Suppressor macrophage (primary cell): ENCODE measurements at regions not wholly inside any gene's neighbourhood (a gene's known extent, or its start where the extent isn't known, plus 50 kb on each side); places are given as distances from the start of the nearest gene placed in this dataset.

Experiments
- DNase-seq, 4 experiments: peaks; one replicate each; pipeline ENCODE4 v3.0.0-alpha.2; 2020 to 2022

- DNase-seq, result peak; percentile 3 to 60 (median 36)
Observed at GRCh38 chr9:117860849-117861248, 156.6 kb downstream of the TLR4 start.

DNA sequence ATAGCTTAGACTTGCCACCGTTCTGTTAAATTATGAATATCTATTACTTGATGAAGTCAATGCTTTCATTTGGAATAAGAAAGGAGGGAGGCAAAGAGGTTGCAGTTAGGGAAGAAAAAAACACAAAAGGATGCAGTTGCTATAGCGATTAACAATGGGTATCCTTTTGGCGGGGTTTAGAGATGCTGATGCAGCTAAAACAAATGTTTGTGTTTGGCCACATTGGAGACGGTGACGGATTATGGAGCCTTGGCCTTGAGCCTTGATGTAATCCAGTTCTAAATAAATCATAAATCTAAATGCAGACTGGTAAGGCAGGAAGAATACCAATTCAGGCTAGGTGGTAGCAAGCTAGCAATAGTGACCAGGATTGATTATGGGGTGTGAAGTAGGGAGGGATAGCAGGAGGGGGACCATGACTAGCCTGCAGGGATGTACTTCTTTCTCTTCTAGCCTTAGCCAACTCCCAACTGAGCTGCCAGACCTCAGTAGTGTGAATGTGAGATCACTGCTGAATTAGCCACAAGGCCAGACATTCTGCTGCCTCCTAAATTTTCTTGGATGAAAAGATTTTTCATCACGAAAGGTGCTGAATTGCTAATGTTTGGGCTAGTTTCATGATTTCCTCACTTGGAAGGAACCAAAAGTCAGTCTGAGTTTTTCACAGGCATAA, 160.3 kb downstream of the TLR4 start:
- no peak for DNase-seq

DNA sequence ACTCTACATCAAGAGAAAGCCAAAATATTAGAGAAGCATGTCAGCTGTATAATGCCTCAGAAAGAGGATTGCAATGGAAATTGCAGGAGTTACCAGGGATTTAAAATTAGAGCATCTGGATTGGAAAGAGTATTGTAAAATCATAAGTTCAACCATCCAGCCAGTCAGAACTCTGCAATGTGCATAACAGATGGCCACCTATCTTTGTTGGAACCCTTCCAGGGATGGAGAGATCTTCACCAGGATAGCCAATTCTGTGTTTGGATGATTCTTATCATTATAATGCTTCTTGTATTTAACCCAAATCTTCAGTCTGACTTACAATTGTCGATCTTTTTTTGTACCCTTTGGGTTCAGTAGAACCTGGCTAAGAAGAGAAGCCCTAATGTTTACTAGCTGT, 164.4 kb downstream of the TLR4 start:
- DNase-seq, result no peak

- DNase-seq, result peak in 3 of 4 experiments; percentile 2 to 40 (median 17)
Observed at GRCh38 chr9:117869287-117869686, 165.1 kb downstream of the TLR4 start.

- peak in 3 of 4 experiments; percentile 7 to 41 (median 16) for DNase-seq
Observed at GRCh38 chr9:117869712-117870111, 165.5 kb downstream of the TLR4 start.

DNA sequence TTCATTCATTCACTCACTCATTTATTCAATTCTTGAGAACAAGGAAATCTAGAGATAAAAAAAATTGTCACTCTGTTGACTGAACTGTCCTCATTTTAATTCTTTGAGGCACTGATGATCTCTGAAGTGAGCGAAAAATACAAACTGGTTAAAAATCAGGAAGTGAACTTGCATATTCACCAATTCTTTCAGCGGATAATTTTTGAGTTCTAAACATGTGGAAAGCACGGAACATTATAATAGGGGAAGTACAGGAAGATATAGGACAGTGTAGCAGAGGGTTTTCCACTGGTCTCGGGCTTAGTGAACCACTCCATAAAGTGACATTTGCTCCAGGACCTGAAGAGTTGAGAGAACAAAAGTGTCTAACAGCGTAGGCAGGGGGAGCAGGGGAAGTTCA, 169.5 kb downstream of the TLR4 start:
- DNase-seq, result peak; percentile 2 to 67 (median 41)

GRCh38 chr9:117875886-117876285, 171.7 kb downstream of the TLR4 start:
- DNase-seq, result peak in 2 of 4 experiments; percentile 12 to 29

DNA sequence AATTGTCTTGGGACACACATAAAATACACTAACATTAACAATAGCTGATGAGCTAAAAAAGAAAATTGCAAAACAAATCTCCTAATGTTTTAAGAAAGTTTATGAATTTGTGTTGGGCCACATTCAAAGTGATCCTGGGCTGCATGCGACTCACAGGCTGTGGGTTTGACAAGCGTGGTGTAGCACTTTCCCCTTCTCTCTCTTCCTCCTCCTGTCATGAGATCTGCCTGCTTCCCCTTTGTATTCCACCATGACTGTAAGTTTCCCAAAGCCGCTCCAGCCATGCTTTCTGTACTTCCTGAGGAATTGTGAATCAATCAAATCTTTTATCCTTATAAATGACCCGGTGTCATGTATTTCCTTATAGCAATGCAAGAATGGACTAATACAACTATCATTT, 178.0 kb downstream of the TLR4 start:
- DNase-seq, result peak; percentile 11 to 62 (median 50)

- DNase-seq, result no peak
Observed at GRCh38 chr9:117886616-117887015, 182.4 kb downstream of the TLR4 start.

DNA sequence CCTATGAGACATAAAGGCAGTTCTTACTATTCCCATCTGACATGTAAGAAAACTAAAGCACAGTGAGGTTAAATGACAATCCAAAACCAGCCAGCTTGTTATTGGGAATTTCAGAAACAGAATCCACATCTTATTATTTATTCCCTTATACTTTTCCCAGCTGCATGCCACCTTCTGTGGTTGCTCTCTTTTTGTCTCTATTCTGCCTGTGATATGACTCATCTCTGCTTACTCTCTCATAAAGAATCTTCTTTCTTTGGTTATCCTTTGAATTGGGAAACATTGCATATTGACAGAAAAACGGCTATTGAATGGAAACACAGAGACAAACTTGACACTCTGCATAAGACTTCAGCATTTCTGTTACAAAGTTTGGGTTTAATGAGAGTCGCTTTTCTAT, 183.2 kb downstream of the TLR4 start:
- no peak for DNase-seq

GRCh38 chr9:117887941-117888340, 183.7 kb downstream of the TLR4 start:
- no peak for DNase-seq

DNA sequence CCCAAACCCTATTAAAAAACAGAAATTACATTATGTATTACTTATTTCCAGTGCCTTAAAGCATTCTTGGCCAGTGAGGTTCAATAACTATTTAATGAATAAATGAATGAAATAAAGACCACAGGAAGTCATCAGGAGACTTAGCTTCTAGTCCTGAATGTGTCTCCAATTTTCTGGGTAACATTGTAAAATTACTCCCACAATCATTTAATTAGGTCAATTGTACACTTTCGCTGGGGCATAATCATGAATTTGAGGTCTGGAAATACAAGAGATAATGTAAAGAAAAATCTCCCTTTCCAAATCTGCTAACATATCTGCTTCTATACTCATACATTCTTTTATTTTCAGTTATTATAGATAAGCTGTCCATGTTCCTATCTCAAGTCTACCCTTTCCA, 199.2 kb downstream of the TLR4 start:
- DNase-seq, result no peak

GRCh38 chr9:117906763-117907162, 202.6 kb downstream of the TLR4 start:
- DNase-seq, result no peak

DNA sequence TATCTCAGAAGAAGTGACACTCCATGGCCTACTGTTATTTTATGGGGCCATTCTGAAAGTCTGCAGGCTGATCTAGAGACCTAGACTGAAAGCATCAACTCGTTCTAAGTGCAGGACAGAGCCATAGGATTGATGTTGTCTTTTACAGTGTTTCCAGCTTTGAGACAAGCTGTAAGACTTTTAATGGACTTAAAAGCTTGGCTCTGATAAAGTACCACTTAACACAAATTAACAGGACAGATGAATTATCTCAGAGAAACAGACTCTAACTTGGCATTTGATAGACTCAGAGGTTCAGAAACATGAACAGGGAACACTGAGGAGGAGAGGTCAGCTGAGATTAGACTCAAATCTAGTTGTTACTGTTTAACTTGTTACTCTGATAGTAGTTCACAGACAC, 203.2 kb downstream of the TLR4 start:
- no peak for DNase-seq

GRCh38 chr9:117916291-117916690, 212.1 kb downstream of the TLR4 start:
- DNase-seq, result no peak

GRCh38 chr9:117917873-117918272, 213.7 kb downstream of the TLR4 start:
- DNase-seq, result no peak

- no peak for DNase-seq
Observed at GRCh38 chr9:117919538-117919937, 215.3 kb downstream of the TLR4 start.

GRCh38 chr9:117926031-117926658, 221.9 kb downstream of the TLR4 start:
- no peak for DNase-seq

- DNase-seq, result no peak
Observed at GRCh38 chr9:117927354-117927753, 223.2 kb downstream of the TLR4 start.

DNA sequence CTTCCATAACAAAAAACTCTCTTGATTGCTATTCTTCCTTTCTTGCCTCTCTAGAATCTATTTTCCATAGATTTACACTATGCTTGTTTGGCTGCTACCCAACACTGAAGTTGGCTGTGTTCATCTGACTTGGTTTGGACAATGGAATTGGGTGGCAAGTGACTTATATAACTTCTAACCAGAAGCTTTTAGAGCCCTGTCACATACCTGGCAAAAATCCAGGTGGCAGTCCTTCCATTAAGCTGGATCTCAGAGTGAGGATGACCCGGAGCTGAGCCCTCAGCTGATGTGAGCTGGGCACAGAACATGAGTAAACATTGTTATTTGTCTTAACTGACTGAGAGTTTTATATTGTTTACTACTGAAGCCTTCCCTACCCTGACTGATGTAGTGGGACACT, 225.7 kb downstream of the TLR4 start:
- DNase-seq, result no peak

DNA sequence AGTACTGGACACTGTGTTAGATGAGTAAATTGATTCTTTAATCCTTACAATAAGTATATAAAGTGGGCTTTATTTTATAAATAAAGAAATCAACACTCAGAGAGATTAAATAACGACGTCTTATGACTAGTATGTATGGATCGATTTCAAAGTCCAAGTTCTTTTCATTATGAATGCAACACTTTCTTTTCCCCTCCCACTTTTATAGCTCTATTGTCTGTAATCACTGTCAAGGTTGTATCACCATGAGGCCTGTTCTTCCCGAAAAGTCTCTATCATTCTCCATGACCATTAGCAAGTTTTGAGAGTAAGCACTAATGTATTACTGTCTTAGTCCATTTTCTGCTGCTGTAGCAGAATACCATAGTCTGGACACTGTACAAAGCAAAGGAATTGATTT, 228.4 kb downstream of the TLR4 start:
- DNase-seq, result no peak

DNA sequence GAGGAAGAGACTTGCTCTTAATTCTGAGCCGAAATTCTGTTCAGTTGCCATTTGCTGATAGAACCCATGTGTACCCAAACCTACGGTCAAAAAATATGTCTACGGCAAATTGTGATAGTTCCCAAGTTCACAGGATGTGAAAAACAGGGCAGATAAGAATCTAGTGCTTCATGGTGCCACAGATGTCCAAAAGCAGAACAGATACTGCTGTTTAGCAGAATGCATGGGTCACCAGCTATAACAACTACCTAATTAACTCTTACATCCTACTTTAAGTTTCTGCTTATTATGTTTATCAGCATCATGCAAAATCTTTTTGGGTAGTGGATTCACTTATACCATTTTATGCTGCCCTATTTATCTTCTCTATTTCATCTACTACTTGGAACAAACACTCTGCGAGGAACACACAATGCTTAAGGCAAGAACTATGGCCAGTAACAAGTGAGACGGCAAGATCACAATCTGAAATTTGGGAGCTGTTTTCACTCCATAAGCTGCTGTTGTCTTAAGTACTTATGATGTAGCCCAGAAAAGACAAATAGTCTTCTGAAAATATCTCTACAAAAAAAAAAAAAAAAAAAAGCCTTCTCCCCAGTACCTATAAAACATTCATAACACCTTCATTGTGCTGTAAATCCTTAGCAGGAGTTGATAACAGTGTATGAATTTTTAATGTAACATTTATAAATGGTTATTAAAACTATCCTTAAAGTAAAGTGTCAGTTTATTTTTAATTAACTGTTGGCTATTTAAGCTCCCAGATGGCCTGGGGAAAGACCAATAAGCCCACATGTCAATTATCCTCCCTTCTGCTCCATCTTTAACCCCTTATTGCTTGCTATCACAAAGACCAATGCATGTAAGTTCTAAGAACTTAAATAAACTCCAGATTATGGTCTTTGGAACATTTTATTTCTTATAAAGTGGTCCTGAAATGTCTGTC, 232.3 kb downstream of the TLR4 start:
- peak in 2 of 4 experiments; percentile 2 to 15 for DNase-seq

DNA sequence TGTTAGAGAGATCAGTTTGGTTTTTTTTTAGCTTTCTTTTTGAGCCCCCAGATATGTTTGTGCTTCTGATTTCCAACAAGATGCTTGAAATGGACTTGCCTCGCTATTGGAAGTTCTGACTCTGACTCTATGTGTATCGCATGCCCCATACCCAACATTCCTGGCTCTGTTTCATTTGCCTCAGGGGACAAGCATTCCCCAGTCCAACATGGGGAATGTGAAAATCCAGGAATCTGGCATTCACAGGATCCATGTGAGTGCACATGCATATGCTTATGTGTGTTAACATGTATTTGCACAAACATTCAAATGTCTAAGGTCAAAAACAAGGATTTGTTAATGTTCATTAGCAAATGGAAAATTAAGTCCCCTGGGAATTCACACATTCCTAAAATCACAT, 233.9 kb downstream of the TLR4 start:
- DNase-seq, result no peak
